Stomach smooth muscle (tissue), 2 donors: ENCODE measurements at regions not wholly inside any gene's neighbourhood (a gene's known extent, or its start where the extent isn't known, plus 50 kb on each side); places are given as distances from the start of the nearest gene placed in this dataset.

Experiments
- H3K27ac ChIP-seq: one replicate; pipeline ENCODE4 v1.7.0; 2013; ENCODE audit warnings: mild to moderate bottlenecking, low read length, inconsistent platforms
- H3K27me3 ChIP-seq, 2 donors: one replicate each; pipeline ENCODE4 v1.7.0; 2013; ENCODE audit warnings: low read length in 2 of 2; ENCODE audit not compliant: insufficient read depth in 2 of 2, control insufficient read depth in 1 of 2
- H3K36me3 ChIP-seq, 2 donors: one replicate each; pipeline ENCODE4 v1.7.0; 2013; ENCODE audit warnings: low read length in 2 of 2; ENCODE audit not compliant: control insufficient read depth in 2 of 2, insufficient read depth in 2 of 2
- H3K4me1 ChIP-seq: one replicate; pipeline ENCODE4 v1.7.0; 2013; ENCODE audit warnings: low read length; ENCODE audit not compliant: control insufficient read depth, insufficient read depth
- H3K4me3 ChIP-seq, 2 donors: one replicate each; pipeline ENCODE4 v1.7.0; 2013; ENCODE audit warnings: low read length in 2 of 2
- H3K9ac ChIP-seq, 2 donors: one replicate each; pipeline ENCODE4 v1.7.0; 2013; ENCODE audit warnings: low read length in 2 of 2, mild to moderate bottlenecking in 1 of 2
- H3K9me3 ChIP-seq, 2 donors: one replicate each; pipeline ENCODE4 v1.7.0; 2013; ENCODE audit warnings: low read length in 2 of 2; ENCODE audit not compliant: control insufficient read depth in 2 of 2
- donor health status: healthy.
- donor health status: Pancreatic carcinoma.

- peaks cover 5% of the 10 kb centered on the region for H3K4me1 ChIP-seq
- no peak overlapping the region for H3K4me3 ChIP-seq
- no peaks in the 10 kb centered on the region for H3K27me3 ChIP-seq
- H3K27ac ChIP-seq: no peak overlapping the region
- H3K36me3 ChIP-seq: no peaks in the 10 kb centered on the region
- H3K9me3 ChIP-seq: no peaks in the 10 kb centered on the region
- H3K9ac ChIP-seq: no peak overlapping the region
Measured at GRCh38 chr11:128407962-128408361, 179.4 kb downstream of the ETS1 start.

DNA sequence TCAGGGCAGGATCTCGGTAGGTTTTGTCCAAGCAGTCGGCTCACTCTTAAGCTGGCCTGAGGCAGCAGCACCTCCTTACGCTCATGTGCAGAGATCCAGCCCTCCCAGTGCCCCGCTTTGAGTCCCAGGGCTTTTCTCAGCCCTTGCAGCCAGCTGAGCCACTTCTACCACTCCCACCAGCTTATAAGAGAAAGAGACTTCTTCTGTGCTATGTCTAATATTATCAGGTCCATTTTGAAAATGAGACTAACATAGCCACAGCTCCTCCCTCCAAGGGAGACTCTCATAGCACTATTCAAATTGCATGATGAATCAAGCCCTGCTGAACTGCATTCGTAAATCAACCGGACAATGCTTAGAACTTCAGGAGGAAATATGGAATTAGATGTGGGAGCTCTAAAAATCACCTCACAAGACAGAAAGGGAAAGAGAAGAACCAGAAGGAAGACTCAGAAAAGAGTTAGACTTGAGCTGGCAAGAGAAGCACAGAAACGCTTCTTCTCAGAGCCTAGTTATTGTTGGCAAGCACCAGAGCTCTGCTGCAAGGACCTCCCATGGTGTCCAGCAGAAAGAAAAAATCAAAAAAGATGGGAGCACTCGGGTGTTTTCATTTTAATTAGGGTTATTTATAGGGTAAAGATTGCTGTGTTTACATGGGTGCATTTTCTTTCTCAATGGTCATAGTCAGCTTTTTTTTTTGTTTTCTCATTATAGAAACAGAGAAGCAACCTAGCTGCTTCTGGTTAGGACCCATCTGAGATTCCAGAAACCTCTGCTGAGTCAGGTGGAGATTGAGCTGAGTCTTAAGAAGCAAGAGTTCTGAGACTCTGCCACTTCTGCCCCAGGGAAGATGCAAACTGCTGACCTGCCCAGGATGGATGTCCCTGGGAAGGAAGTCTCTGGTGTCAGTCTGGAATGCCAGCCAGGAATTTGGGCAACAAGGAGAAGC, 181.4 kb downstream of the ETS1 start:
- Histone ChIP-seq H3K36me3 (no peaks in the 10 kb centered on the region), H3K27me3 (no peaks in the 10 kb centered on the region), H3K4me1 (peaks cover 12% of the 10 kb centered on the region), H3K9ac (no peak overlapping the region), H3K27ac (no peak overlapping the region), H3K9me3 (no peaks in the 10 kb centered on the region), H3K4me3 (peak overlapping the region in 1 of 2 donors; percentile 23)

DNA sequence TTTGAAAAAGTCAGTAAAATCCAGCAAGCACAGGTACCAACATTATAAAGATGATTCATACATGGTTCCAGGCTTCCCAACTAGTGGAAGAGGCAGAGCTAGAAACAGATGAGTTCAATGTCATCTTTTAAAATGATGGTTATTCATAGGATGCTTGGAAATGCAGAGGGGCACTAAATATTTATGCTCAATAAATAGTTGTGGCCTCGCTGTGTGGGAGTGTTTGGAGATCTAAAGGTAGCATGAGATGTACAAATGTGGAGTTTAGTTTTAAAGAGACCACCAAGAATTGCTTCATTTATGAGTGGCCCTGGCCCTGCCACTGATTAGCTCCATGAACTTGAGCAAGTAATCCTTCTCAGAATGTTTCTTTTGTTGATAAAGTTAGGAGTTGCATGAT, 182.2 kb downstream of the ETS1 start:
- Histone ChIP-seq H3K4me1 (peaks cover 14% of the 10 kb centered on the region), H3K27ac (no peak overlapping the region), H3K4me3 (no peak overlapping the region), H3K27me3 (no peaks in the 10 kb centered on the region), H3K9ac (no peak overlapping the region), H3K9me3 (no peaks in the 10 kb centered on the region), H3K36me3 (no peaks in the 10 kb centered on the region)

DNA sequence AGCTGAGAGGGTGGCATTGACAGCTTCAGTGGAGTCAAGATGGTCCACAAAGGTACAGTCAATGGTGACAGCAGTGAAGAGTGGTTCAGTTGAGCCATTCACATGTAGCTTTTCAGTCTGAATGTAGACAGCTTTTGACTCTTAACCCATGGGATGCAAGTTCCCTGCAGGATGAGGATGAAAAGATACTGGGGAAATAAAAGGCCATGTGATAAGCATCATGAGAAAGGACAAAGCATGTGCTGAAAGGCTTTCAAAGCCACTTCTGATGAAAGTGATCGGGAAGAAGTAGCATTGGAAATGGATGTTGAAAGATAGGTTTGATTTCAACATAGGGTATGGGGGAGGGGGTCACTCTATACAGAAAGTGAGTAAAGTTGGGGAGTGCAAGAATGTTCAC, 182.9 kb downstream of the ETS1 start:
- Histone ChIP-seq H3K9ac (no peak overlapping the region), H3K4me3 (no peak overlapping the region), H3K4me1 (peaks cover 14% of the 10 kb centered on the region), H3K36me3 (no peaks in the 10 kb centered on the region), H3K27me3 (no peaks in the 10 kb centered on the region), H3K27ac (no peak overlapping the region), H3K9me3 (no peaks in the 10 kb centered on the region)

DNA sequence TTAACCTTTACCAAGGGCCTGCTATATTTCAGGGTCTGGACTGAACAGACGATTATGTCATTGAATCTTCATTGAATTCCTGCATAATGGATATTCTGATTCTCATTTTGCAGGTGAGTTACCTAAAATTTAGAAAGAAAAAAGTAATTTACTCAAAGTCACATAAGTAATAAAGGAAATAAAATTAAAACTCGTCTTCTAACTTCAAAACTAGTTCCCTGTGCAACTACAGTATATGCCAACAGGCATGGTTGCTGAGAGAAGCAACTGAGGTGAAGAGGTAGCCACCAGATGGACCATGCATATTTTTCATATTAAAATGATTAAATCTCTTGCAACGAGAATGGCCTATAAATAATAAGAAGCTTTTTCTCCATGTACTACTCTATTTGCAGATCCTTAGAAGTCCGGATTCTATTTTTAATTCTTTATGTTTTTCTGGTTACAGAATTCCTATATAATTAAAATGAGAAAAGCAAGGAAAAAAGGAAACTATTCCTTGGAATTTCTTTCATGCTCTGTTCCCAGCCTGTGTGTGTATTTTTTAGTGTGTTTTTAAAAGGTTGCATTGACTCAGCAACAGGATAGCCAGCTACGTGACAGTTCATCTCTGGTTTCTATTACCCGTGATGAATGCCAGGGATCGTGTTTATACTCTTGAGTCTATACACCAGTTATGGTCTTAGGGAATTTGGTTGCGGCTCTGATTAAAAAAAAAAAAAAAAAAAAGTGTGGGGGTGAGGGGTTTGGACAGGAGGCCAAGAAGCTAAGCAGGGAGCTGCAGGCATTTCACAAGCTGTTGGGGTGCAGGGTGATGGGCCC, 186.8 kb downstream of the ETS1 start:
- no peak overlapping the region for H3K27ac ChIP-seq
- peaks cover 10% of the 10 kb centered on the region for H3K4me1 ChIP-seq
- H3K9me3 ChIP-seq: no peaks in the 10 kb centered on the region
- no peak overlapping the region for H3K9ac ChIP-seq
- H3K36me3 ChIP-seq: no peaks in the 10 kb centered on the region
- H3K27me3 ChIP-seq: no peaks in the 10 kb centered on the region
- H3K4me3 ChIP-seq: peak overlapping the region in 1 of 2 donors; percentile 23

GRCh38 chr11:128399251-128400121, 187.9 kb downstream of the ETS1 start:
- no peaks in the 10 kb centered on the region for H3K36me3 ChIP-seq
- H3K4me1 ChIP-seq: peaks cover 8% of the 10 kb centered on the region
- H3K27me3 ChIP-seq: no peaks in the 10 kb centered on the region
- no peak overlapping the region for H3K4me3 ChIP-seq
- no peak overlapping the region for H3K27ac ChIP-seq
- H3K9ac ChIP-seq: no peak overlapping the region
- no peaks in the 10 kb centered on the region for H3K9me3 ChIP-seq

DNA sequence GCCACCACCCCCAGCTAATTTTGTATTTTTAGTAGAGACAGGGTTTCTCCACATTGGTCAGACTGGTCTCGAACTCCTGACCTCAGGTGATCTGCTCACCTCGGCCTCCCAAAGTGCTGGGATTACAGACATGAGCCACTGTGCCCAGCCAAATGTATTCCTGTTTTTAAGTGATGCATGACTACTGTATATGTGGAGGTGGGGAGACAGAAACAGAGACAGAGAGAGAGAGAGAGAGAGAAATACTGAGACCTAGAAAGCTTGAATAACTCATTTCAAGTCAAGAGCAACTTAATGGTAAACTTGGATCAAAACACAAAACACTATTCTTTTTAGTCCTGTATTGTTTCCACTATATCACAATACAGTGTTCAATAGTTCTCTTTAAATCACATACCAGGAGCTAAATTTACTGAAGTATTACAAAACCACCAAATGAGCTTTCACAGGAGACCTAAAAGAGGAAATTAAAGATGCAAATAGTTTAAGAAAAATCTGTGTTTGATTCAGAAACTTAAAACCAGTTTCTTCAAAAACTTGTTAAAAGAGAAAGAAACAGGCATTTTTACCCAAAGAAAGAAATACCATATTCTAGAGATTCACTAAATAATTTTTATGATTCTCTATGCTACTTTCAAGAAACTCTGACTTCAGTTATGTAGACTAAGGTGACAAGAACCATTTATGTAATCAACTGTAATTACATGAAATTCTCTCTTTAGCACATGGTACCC, 188.7 kb downstream of the ETS1 start:
- peaks cover 8% of the 10 kb centered on the region for H3K4me1 ChIP-seq
- no peaks in the 10 kb centered on the region for H3K27me3 ChIP-seq
- no peaks in the 10 kb centered on the region for H3K9me3 ChIP-seq
- H3K4me3 ChIP-seq: no peak overlapping the region
- H3K9ac ChIP-seq: no peak overlapping the region
- no peaks in the 10 kb centered on the region for H3K36me3 ChIP-seq
- no peak overlapping the region for H3K27ac ChIP-seq

DNA sequence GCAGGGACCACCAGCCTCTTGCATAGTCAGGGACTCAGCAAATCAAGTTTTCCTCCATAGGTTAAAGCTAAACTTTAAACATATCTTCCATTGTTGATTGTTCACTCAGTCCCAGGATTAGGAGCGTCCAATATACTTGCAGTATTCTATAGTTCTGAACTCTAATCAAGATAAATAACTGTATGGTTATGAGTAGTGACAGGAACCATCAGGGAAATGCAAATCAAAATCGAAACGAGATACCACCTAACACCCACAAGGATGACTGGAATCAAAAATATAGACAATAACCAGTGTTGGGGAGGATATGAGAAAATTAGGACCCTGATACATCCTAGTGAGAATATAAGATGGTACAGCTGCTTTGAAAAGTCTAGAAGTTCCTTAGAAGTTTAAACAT, 190.0 kb downstream of the ETS1 start:
- Histone ChIP-seq H3K9me3 (no peaks in the 10 kb centered on the region), H3K27ac (no peak overlapping the region), H3K36me3 (no peaks in the 10 kb centered on the region), H3K27me3 (no peaks in the 10 kb centered on the region), H3K4me1 (peaks cover 8% of the 10 kb centered on the region), H3K4me3 (no peak overlapping the region), H3K9ac (no peak overlapping the region)

DNA sequence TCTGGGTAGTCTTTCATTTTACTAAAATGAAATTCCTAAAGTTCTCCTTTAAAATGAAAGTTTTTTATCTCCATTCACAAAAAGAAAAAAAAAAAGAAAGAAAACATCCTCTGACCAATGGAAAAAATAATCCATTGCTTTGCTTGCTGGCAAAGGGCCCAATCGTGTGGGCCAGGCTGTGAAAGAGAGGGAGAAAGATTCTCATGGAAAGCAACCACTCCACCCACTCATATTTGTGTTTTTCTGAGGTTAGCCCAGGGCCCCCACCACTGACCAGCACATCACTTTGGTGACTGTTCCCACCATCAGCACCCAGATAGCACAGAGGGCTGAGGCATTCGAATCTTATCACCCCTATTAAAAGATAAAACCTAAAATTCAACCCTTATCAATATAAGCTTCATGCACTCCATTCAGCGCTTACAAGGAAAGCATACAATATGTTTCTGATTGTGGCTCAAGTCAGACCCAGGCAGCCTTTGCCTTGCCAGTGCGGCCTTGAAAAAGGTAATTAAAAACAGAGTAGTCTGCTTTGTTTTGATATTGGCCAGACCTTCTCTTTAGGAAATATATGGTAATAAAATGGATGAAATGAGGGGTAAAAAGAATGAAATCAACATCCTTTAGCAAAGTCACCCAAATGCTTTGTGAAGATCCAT, 192.8 kb downstream of the ETS1 start:
- H3K27ac ChIP-seq: no peak overlapping the region
- no peak overlapping the region for H3K4me3 ChIP-seq

More for the DNA sequence above, 192.8 kb downstream of the ETS1 start:
- Histone ChIP-seq H3K36me3 (no peaks in the 10 kb centered on the region), H3K27me3 (no peaks in the 10 kb centered on the region), H3K9ac (no peak overlapping the region), H3K9me3 (no peaks in the 10 kb centered on the region), H3K4me1 (peaks cover 5% of the 10 kb centered on the region)
